HG02981 (cell line): ENCODE measurements at regions not wholly inside any gene's neighbourhood (a gene's known extent, or its start where the extent isn't known, plus 50 kb on each side); places are given as distances from the start of the nearest gene placed in this dataset.

Source experiments
- ATAC-seq: cut with Tn5 transposase; IDR thresholded peaks from one replicate; pipeline ENCODE4 v1.9.1; 2021; ENCODE audit warnings: mild to moderate bottlenecking, moderate library complexity; ENCODE audit not compliant: unreplicated experiment

GRCh38 chr3:78398401-78398800 lies 1358.5 kb downstream of the ROBO2 start:
- no peak for ATAC-seq

- ATAC-seq = no peak
Measured at GRCh38 chr3:78402720-78403119, 1362.8 kb downstream of the ROBO2 start.

- ATAC-seq = no peak
Measured at GRCh38 chr3:78405745-78406144, 1362.1 kb downstream of the ROBO1 start.

- ATAC-seq = no peak
Measured at GRCh38 chr3:78406396-78406795, 1361.4 kb downstream of the ROBO1 start.

- no peak for ATAC-seq
Measured at GRCh38 chr3:78410077-78410476, 1357.7 kb downstream of the ROBO1 start.

- ATAC-seq = no peak
Measured at GRCh38 chr3:78414261-78414660, 1353.5 kb downstream of the ROBO1 start.

- ATAC-seq = no peak
Measured at GRCh38 chr3:78420611-78421010, 1347.2 kb downstream of the ROBO1 start.

- no peak for ATAC-seq
Measured at GRCh38 chr3:78421247-78421966, 1346.4 kb downstream of the ROBO1 start.

GRCh38 chr3:78424656-78425055 lies 1343.1 kb downstream of the ROBO1 start:
- ATAC-seq = no peak

- ATAC-seq = no peak
Measured at GRCh38 chr3:78426454-78426853, 1341.3 kb downstream of the ROBO1 start.

GRCh38 chr3:78427303-78427702 lies 1340.5 kb downstream of the ROBO1 start:
- ATAC-seq = no peak

GRCh38 chr3:78430741-78431140 lies 1337.1 kb downstream of the ROBO1 start:
- ATAC-seq = no peak

- no peak for ATAC-seq
Measured at GRCh38 chr3:78434801-78435200, 1333.0 kb downstream of the ROBO1 start.

- no peak for ATAC-seq
Measured at GRCh38 chr3:78455166-78455565, 1312.6 kb downstream of the ROBO1 start.

GRCh38 chr3:78455712-78456433 lies 1311.9 kb downstream of the ROBO1 start:
- ATAC-seq = no peak

GRCh38 chr3:78459796-78460195 lies 1308.0 kb downstream of the ROBO1 start:
- ATAC-seq = no peak

- no peak for ATAC-seq
Measured at GRCh38 chr3:78462021-78462420, 1305.8 kb downstream of the ROBO1 start.

- ATAC-seq = no peak
Measured at GRCh38 chr3:78476076-78476475, 1291.7 kb downstream of the ROBO1 start.

- no peak for ATAC-seq
Measured at GRCh38 chr3:78481050-78481449, 1286.7 kb downstream of the ROBO1 start.

GRCh38 chr3:78483090-78483489 lies 1284.7 kb downstream of the ROBO1 start:
- no peak for ATAC-seq

- ATAC-seq = no peak
Measured at GRCh38 chr3:78494851-78495250, 1272.9 kb downstream of the ROBO1 start.

- ATAC-seq = no peak
Measured at GRCh38 chr3:78495301-78495700, 1272.5 kb downstream of the ROBO1 start.
